ENCODE measurements at regions not wholly inside any gene's neighbourhood (a gene's known extent, or its start where the extent isn't known, plus 50 kb on each side); places are given as distances from the start of the nearest gene placed in this dataset.

GRCh38 chr13:80244574-80244973 lies 96.4 kb downstream of the SPRY2 start:
- Mint-ChIP-seq H3K9me3 (peaks cover 2% of the 10 kb centered on the region), H3K4me1 (peaks cover 15% of the 10 kb centered on the region), H3K4me3 (no peak overlapping the region), H3K27ac (ENCODE audit: unreplicated experiment) (no peak overlapping the region), H3K36me3 (ENCODE audit: low read depth) (no peaks in the 10 kb centered on the region), H3K27me3 (ENCODE audit: low read depth) (no peaks in the 10 kb centered on the region)
- DNase-seq (ENCODE audit: low read depth, low spot score), result no peak
- no peak for TF ChIP-seq CTCF (conservative IDR thresholded peaks at IDR 0.05)

- Mint-ChIP-seq H3K4me1 (peaks cover 26% of the 10 kb centered on the region), H3K36me3 (ENCODE audit: low read depth) (no peaks in the 10 kb centered on the region), H3K4me3 (no peak overlapping the region), H3K9me3 (peaks cover 2% of the 10 kb centered on the region), H3K27me3 (ENCODE audit: low read depth) (no peaks in the 10 kb centered on the region), H3K27ac (ENCODE audit: unreplicated experiment) (no peak overlapping the region)
- TF ChIP-seq CTCF (conservative IDR thresholded peaks at IDR 0.05), result no peak
- DNase-seq (ENCODE audit: low read depth, low spot score), result no peak
Observed at GRCh38 chr13:80242728-80243427, 98.0 kb downstream of the SPRY2 start.

- Mint-ChIP-seq H3K4me3 (no peak overlapping the region), H3K4me1 (peaks cover 49% of the 10 kb centered on the region), H3K9me3 (peaks cover 5% of the 10 kb centered on the region), H3K27me3 (ENCODE audit: low read depth) (no peaks in the 10 kb centered on the region), H3K27ac (ENCODE audit: unreplicated experiment) (no peak overlapping the region), H3K36me3 (ENCODE audit: low read depth) (no peaks in the 10 kb centered on the region)
- DNase-seq (ENCODE audit: low read depth, low spot score), result no peak
- no peak for TF ChIP-seq CTCF (conservative IDR thresholded peaks at IDR 0.05)
Observed at GRCh38 chr13:80239571-80240255, 101.2 kb downstream of the SPRY2 start.

- TF ChIP-seq CTCF (conservative IDR thresholded peaks at IDR 0.05), result no peak
- H3K36me3 Mint-ChIP-seq (ENCODE audit: low read depth), result no peaks in the 10 kb centered on the region
- peaks cover 47% of the 10 kb centered on the region for H3K4me1 Mint-ChIP-seq
- H3K9me3 Mint-ChIP-seq, result peaks cover 5% of the 10 kb centered on the region
- DNase-seq (ENCODE audit: low read depth, low spot score), result no peak
- no peak overlapping the region for H3K27ac Mint-ChIP-seq (ENCODE audit: unreplicated experiment)
- no peaks in the 10 kb centered on the region for H3K27me3 Mint-ChIP-seq (ENCODE audit: low read depth)
- H3K4me3 Mint-ChIP-seq, result no peak overlapping the region
Observed at GRCh38 chr13:80239116-80239515, 101.8 kb downstream of the SPRY2 start.

GRCh38 chr13:80237646-80238045 lies 103.3 kb downstream of the SPRY2 start:
- no peak overlapping the region for H3K4me3 Mint-ChIP-seq
- no peak for TF ChIP-seq CTCF (conservative IDR thresholded peaks at IDR 0.05)
- H3K4me1 Mint-ChIP-seq, result peaks cover 44% of the 10 kb centered on the region
- H3K36me3 Mint-ChIP-seq (ENCODE audit: low read depth), result peaks cover 2% of the 10 kb centered on the region
- H3K27me3 Mint-ChIP-seq (ENCODE audit: low read depth), result no peaks in the 10 kb centered on the region
- no peak for DNase-seq (ENCODE audit: low read depth, low spot score)
- H3K9me3 Mint-ChIP-seq, result peaks cover 5% of the 10 kb centered on the region
- no peak overlapping the region for H3K27ac Mint-ChIP-seq (ENCODE audit: unreplicated experiment)

All from neural crest cell (in vitro differentiated cells).